ENCODE measurements at regions not wholly inside any gene's neighbourhood (a gene's known extent, or its start where the extent isn't known, plus 50 kb on each side); places are given as distances from the start of the nearest gene placed in this dataset.

DNA sequence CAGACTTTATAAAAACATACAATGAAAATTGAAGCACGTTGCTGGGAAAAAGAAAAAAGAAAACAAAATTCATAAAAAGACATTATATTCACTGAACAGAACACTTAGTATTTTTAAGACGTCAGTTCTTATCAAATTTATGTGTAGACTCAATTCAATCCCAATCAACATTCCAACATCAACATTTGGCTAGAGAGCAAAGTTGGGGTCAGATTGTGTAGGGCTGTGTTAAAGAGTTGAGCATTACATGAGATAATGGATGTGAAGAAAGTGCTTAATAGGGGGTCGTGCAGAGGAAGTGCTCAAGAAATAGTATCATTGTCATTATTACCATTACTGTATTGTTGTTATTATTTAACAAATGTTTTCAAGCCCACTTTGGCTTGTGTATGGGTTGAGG lies 154.1 kb upstream of the TNP1 start:
- no peaks in the 10 kb centered on the region for H3F3A ChIP-seq (replicated peaks; ENCODE audit: insufficient read depth)
- no peaks in the 10 kb centered on the region for H4K20me1 ChIP-seq (ENCODE audit: insufficient read depth)
- WGBS (ENCODE audit: low lambda C conversion rate): 31% methylated on average over 3 of the region's 3 CpGs
- H3K27ac ChIP-seq (ENCODE audit: low read depth in 2 of 2, low read length in 1 of 2): no peak overlapping the region
- H3K4me2 ChIP-seq: no peak overlapping the region
- no peak overlapping the region for H3K4me3 ChIP-seq (ENCODE audit: low read depth in 2 of 2, low read length in 1 of 2)
- no peak for TF ChIP-seq NFIC (IDR thresholded peaks at IDR 0.05; ENCODE audit: borderline replicate concordance)
- no peaks in the 10 kb centered on the region for H3K79me2 ChIP-seq (ENCODE audit: insufficient read depth)
- H3K4me1 ChIP-seq (ENCODE audit: control insufficient read depth in 1 of 2, insufficient read depth in 2 of 2, low read depth in 1 of 2, low read length in 1 of 2): no peaks in the 10 kb centered on the region
- H3K9me2 ChIP-seq: no peaks in the 10 kb centered on the region
- ChIA-PET CTCF (no interaction called here), POLR2A (no interaction called here)
- H3K36me3 ChIP-seq (replicated peaks in 1 of 2; ENCODE audit: control insufficient read depth in 1 of 2, insufficient read depth in 2 of 2, low read length in 1 of 2): no peaks in the 10 kb centered on the region
- no peaks in the 10 kb centered on the region for H3K9me3 ChIP-seq
- DNase-seq: no peak
- no peaks in the 10 kb centered on the region for H3K27me3 ChIP-seq (ENCODE audit: insufficient read depth)
- no peak overlapping the region for H2AFZ ChIP-seq (ENCODE audit: low read depth)
- H3K9ac ChIP-seq: no peak overlapping the region

DNA sequence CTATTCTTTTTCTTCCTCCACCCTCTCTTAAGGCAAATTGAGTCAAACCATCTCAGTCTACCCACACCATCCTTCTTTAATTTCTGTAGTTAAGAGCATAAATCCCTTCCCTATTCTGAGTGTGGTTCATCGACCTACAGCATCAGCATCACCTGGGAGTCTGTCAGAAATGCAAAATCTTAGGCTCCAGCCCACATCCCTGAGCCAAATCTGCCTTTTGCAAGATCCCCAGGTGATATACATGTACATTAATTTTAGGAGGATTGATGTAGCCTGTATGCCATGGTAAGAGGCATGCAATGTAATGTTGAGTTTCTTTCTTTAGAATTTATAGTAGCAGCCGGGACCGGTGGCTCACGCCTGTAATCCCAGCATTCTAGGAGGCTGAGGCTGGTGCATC lies 151.7 kb upstream of the TNP1 start:
- Histone ChIP-seq H3K4me2 (no peak overlapping the region), H3K9me3 (no peaks in the 10 kb centered on the region), H4K20me1 (ENCODE audit: insufficient read depth) (no peaks in the 10 kb centered on the region), H3K4me1 (ENCODE audit: control insufficient read depth in 1 of 2, insufficient read depth in 2 of 2, low read depth in 1 of 2, low read length in 1 of 2) (no peaks in the 10 kb centered on the region; a peak in 2 of 4 replicates), H3K27ac (ENCODE audit: low read depth in 2 of 2, low read length in 1 of 2) (no peak overlapping the region), H3K9ac (no peak overlapping the region), H3K27me3 (ENCODE audit: insufficient read depth) (no peaks in the 10 kb centered on the region), H3K79me2 (ENCODE audit: insufficient read depth) (no peaks in the 10 kb centered on the region), H3K36me3 (replicated peaks in 1 of 2; ENCODE audit: control insufficient read depth in 1 of 2, insufficient read depth in 2 of 2, low read length in 1 of 2) (no peaks in the 10 kb centered on the region), H2AFZ (ENCODE audit: low read depth) (no peak overlapping the region), H3K4me3 (ENCODE audit: low read depth in 2 of 2, low read length in 1 of 2) (no peak overlapping the region), H3K9me2 (no peaks in the 10 kb centered on the region), H3F3A (replicated peaks; ENCODE audit: insufficient read depth) (no peaks in the 10 kb centered on the region)
- no peak for DNase-seq
- ChIA-PET CTCF (no interaction called here), POLR2A (no interaction called here)
- WGBS (ENCODE audit: low lambda C conversion rate): 69% methylated on average over 4 of the region's 4 CpGs
- TF ChIP-seq POLR2AphosphoS5 (IDR thresholded peaks at IDR 0.05; ENCODE audit: low read depth, low read length) (no peak), GABPA (IDR thresholded peaks at IDR 0.05; ENCODE audit: low read depth) (no peak), TCF12 (IDR thresholded peaks at IDR 0.05) (no peak), TEAD4 (IDR thresholded peaks at IDR 0.05; ENCODE audit: borderline replicate concordance, insufficient read depth) (no peak), RAD21 (IDR thresholded peaks at IDR 0.05; ENCODE audit: low read length) (no peak), MEF2A (IDR thresholded peaks at IDR 0.05; ENCODE audit: borderline replicate concordance, low read depth) (no peak), FOXM1 (IDR thresholded peaks at IDR 0.05; ENCODE audit: low read depth) (no peak), RCOR1 (IDR thresholded peaks at IDR 0.05; ENCODE audit: low read length) (no peak), JUND (IDR thresholded peaks at IDR 0.05) (no peak)
- TF ChIP-seq, protein P1, sequence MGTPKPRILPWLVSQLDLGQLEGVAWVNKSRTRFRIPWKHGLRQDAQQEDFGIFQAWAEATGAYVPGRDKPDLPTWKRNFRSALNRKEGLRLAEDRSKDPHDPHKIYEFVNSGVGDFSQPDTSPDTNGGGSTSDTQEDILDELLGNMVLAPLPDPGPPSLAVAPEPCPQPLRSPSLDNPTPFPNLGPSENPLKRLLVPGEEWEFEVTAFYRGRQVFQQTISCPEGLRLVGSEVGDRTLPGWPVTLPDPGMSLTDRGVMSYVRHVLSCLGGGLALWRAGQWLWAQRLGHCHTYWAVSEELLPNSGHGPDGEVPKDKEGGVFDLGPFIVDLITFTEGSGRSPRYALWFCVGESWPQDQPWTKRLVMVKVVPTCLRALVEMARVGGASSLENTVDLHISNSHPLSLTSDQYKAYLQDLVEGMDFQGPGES (IDR thresholded peaks at IDR 0.05; ENCODE audit: low read depth, low read length): no peak
- TF ChIP-seq, protein P2, sequence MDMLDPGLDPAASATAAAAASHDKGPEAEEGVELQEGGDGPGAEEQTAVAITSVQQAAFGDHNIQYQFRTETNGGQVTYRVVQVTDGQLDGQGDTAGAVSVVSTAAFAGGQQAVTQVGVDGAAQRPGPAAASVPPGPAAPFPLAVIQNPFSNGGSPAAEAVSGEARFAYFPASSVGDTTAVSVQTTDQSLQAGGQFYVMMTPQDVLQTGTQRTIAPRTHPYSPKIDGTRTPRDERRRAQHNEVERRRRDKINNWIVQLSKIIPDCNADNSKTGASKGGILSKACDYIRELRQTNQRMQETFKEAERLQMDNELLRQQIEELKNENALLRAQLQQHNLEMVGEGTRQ (IDR thresholded peaks at IDR 0.05; ENCODE audit: borderline replicate concordance, low read depth, low read length): no peak
- TF ChIP-seq, protein P3, sequence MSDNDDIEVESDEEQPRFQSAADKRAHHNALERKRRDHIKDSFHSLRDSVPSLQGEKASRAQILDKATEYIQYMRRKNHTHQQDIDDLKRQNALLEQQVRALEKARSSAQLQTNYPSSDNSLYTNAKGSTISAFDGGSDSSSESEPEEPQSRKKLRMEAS (IDR thresholded peaks at IDR 0.05; ENCODE audit: low read depth): no peak
- TF ChIP-seq, protein P4, sequence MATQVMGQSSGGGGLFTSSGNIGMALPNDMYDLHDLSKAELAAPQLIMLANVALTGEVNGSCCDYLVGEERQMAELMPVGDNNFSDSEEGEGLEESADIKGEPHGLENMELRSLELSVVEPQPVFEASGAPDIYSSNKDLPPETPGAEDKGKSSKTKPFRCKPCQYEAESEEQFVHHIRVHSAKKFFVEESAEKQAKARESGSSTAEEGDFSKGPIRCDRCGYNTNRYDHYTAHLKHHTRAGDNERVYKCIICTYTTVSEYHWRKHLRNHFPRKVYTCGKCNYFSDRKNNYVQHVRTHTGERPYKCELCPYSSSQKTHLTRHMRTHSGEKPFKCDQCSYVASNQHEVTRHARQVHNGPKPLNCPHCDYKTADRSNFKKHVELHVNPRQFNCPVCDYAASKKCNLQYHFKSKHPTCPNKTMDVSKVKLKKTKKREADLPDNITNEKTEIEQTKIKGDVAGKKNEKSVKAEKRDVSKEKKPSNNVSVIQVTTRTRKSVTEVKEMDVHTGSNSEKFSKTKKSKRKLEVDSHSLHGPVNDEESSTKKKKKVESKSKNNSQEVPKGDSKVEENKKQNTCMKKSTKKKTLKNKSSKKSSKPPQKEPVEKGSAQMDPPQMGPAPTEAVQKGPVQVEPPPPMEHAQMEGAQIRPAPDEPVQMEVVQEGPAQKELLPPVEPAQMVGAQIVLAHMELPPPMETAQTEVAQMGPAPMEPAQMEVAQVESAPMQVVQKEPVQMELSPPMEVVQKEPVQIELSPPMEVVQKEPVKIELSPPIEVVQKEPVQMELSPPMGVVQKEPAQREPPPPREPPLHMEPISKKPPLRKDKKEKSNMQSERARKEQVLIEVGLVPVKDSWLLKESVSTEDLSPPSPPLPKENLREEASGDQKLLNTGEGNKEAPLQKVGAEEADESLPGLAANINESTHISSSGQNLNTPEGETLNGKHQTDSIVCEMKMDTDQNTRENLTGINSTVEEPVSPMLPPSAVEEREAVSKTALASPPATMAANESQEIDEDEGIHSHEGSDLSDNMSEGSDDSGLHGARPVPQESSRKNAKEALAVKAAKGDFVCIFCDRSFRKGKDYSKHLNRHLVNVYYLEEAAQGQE (IDR thresholded peaks at IDR 0.05; ENCODE audit: low read depth, low read length): no peak
- TF ChIP-seq, protein P5, sequence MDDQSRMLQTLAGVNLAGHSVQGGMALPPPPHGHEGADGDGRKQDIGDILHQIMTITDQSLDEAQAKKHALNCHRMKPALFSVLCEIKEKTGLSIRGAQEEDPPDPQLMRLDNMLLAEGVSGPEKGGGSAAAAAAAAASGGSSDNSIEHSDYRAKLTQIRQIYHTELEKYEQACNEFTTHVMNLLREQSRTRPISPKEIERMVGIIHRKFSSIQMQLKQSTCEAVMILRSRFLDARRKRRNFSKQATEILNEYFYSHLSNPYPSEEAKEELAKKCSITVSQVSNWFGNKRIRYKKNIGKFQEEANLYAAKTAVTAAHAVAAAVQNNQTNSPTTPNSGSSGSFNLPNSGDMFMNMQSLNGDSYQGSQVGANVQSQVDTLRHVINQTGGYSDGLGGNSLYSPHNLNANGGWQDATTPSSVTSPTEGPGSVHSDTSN (IDR thresholded peaks at IDR 0.05): no peak
